ENCODE measurements at regions not wholly inside any gene's neighbourhood (a gene's known extent, or its start where the extent isn't known, plus 50 kb on each side); places are given as distances from the start of the nearest gene placed in this dataset.

GRCh38 chr6:104253236-104253635 lies 606.5 kb downstream of the HACE1 start:
- H3K4me1 ChIP-seq (ENCODE audit: insufficient read depth), result no peaks in the 10 kb centered on the region

GRCh38 chr6:104252276-104252675 lies 607.4 kb downstream of the HACE1 start:
- no peak overlapping the region for H3K4me3 ChIP-seq (ENCODE audit: low read depth, low read length)
- H3K27ac ChIP-seq (ENCODE audit: low read depth), result no peak overlapping the region
- H3K36me3 ChIP-seq (ENCODE audit: insufficient read depth), result no peaks in the 10 kb centered on the region
- DNase-seq (ENCODE audit: extremely low spot score), result no peak
- no peaks in the 10 kb centered on the region for H3K4me1 ChIP-seq (ENCODE audit: insufficient read depth)

More at GRCh38 chr6:104253236-104253635, 606.5 kb downstream of the HACE1 start:
- Histone ChIP-seq H3K36me3 (ENCODE audit: insufficient read depth) (no peaks in the 10 kb centered on the region), H3K27ac (ENCODE audit: low read depth) (no peak overlapping the region), H3K4me3 (ENCODE audit: low read depth, low read length) (no peak overlapping the region)
- 43% methylated on average over 3 of the region's 3 CpGs for WGBS
- no peak for DNase-seq (ENCODE audit: extremely low spot score)

DNA sequence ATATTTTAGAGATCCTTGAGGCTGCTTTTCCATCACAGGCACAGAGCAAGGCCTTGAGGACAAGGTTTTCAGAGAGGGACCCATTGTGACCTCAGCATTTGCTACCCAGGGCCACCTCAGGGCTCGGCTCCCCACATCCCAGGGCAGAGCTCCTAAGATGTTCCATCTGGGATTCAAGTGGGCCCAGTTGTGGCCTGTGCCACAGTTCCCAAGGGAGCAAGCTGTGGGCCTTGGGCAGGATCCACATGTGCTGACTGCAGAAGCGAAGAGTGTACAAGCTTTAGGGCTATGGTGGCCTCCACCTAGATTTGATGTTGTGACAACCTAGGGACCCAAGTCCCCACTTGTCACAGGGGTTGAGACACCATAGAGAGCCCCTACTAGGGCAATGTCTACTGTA lies 608.1 kb downstream of the HACE1 start:
- no peak for DNase-seq (ENCODE audit: extremely low spot score)
- no peaks in the 10 kb centered on the region for H3K4me1 ChIP-seq (ENCODE audit: insufficient read depth)
- WGBS, result 95% methylated on average over 2 of the region's 2 CpGs
- no peaks in the 10 kb centered on the region for H3K36me3 ChIP-seq (ENCODE audit: insufficient read depth)
- no peak overlapping the region for H3K4me3 ChIP-seq (ENCODE audit: low read depth, low read length)
- no peak overlapping the region for H3K27ac ChIP-seq (ENCODE audit: low read depth)

- Histone ChIP-seq H3K36me3 (ENCODE audit: insufficient read depth) (no peaks in the 10 kb centered on the region), H3K27ac (ENCODE audit: low read depth) (no peak overlapping the region), H3K4me1 (ENCODE audit: insufficient read depth) (no peaks in the 10 kb centered on the region), H3K4me3 (ENCODE audit: low read depth, low read length) (no peak overlapping the region)
- DNase-seq (ENCODE audit: extremely low spot score), result no peak
- 84% methylated on average over 2 of the region's 2 CpGs for WGBS
These were observed 618.9 kb downstream of the HACE1 start for GRCh38 chr6:104240865-104241264.

DNA sequence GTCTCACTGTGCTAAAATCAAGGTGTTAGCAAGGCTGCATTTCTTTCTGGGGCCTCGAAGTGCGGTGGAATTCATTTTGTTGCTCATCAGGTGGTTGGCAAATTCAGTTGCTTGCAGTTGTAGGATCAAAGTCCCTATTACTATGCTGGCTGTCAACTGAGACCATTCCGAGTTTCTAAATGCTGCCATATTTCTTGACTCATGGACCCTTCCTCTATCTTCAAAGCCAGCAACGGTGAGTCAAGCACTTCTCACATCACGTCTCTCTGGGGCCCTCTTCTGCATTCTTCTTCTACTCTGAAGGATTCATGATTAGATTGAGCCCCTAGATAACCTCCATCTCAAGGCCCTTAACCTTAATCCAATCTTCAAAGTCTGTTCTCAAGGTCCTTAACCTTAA lies 619.7 kb downstream of the HACE1 start:
- H3K27ac ChIP-seq (ENCODE audit: low read depth), result no peak overlapping the region
- no peak for DNase-seq (ENCODE audit: extremely low spot score)
- no peaks in the 10 kb centered on the region for H3K36me3 ChIP-seq (ENCODE audit: insufficient read depth)
- 76% methylated on average over 5 of the region's 5 CpGs for WGBS
- H3K4me3 ChIP-seq (ENCODE audit: low read depth, low read length), result no peak overlapping the region
- no peaks in the 10 kb centered on the region for H3K4me1 ChIP-seq (ENCODE audit: insufficient read depth)

- H3K27ac ChIP-seq (ENCODE audit: low read depth), result no peak overlapping the region
- DNase-seq (ENCODE audit: extremely low spot score), result no peak
- H3K4me1 ChIP-seq (ENCODE audit: insufficient read depth), result no peaks in the 10 kb centered on the region
- 89% methylated on average over 3 of the region's 3 CpGs for WGBS
- H3K36me3 ChIP-seq (ENCODE audit: insufficient read depth), result no peaks in the 10 kb centered on the region
- no peak overlapping the region for H3K4me3 ChIP-seq (ENCODE audit: low read depth, low read length)
These were observed 630.7 kb downstream of the HACE1 start for GRCh38 chr6:104229057-104229456.

DNA sequence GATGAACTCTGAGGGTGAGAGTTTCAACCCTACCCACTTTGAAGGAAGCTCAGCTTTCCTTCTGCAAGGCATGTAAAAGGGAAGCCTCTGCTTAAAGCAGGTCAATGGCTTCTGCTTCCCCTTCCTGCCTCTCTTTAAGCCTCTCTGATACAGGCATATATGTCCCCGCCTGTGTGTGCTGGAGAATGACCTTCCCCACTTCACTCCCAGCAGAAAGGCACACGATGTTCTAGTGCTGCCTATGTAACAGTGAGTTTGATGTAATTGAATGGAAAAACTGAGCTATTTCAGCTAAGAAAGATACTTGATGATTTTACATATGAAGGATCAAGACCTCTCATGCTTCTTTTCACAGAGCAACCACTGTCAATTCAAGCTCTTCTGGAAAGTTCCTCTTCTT lies 632.2 kb downstream of the HACE1 start:
- Histone ChIP-seq H3K36me3 (ENCODE audit: insufficient read depth) (no peaks in the 10 kb centered on the region), H3K4me1 (ENCODE audit: insufficient read depth) (no peaks in the 10 kb centered on the region), H3K4me3 (ENCODE audit: low read depth, low read length) (no peak overlapping the region), H3K27ac (ENCODE audit: low read depth) (no peak overlapping the region)
- no peak for DNase-seq (ENCODE audit: extremely low spot score)
- 51% methylated on average over 2 of the region's 2 CpGs for WGBS

- 49% methylated on average over 4 of the region's 4 CpGs for WGBS
- H3K27ac ChIP-seq (ENCODE audit: low read depth), result no peak overlapping the region
These were observed 632.8 kb downstream of the HACE1 start for GRCh38 chr6:104226790-104227446.

GRCh38 chr6:104218116-104218515 lies 641.6 kb downstream of the HACE1 start:
- no peak for DNase-seq (ENCODE audit: extremely low spot score)
- 35% methylated on average over 3 of the region's 3 CpGs for WGBS
- H3K36me3 ChIP-seq (ENCODE audit: insufficient read depth), result no peaks in the 10 kb centered on the region

More at GRCh38 chr6:104226790-104227446, 632.8 kb downstream of the HACE1 start:
- no peaks in the 10 kb centered on the region for H3K36me3 ChIP-seq (ENCODE audit: insufficient read depth)
- H3K4me1 ChIP-seq (ENCODE audit: insufficient read depth), result no peaks in the 10 kb centered on the region
- no peak overlapping the region for H3K4me3 ChIP-seq (ENCODE audit: low read depth, low read length)
- no peak for DNase-seq (ENCODE audit: extremely low spot score)

GRCh38 chr6:104214901-104215300 lies 644.8 kb downstream of the HACE1 start:
- WGBS, result 22% methylated on average over 3 of the region's 3 CpGs
- no peak for DNase-seq (ENCODE audit: extremely low spot score)
- Histone ChIP-seq H3K36me3 (ENCODE audit: insufficient read depth) (no peaks in the 10 kb centered on the region), H3K27ac (ENCODE audit: low read depth) (no peak overlapping the region), H3K4me3 (ENCODE audit: low read depth, low read length) (no peak overlapping the region), H3K4me1 (ENCODE audit: insufficient read depth) (no peaks in the 10 kb centered on the region)

More at GRCh38 chr6:104218116-104218515, 641.6 kb downstream of the HACE1 start:
- Histone ChIP-seq H3K27ac (ENCODE audit: low read depth) (no peak overlapping the region), H3K4me3 (ENCODE audit: low read depth, low read length) (no peak overlapping the region), H3K4me1 (ENCODE audit: insufficient read depth) (no peaks in the 10 kb centered on the region)

GRCh38 chr6:104212977-104213668 lies 646.6 kb downstream of the HACE1 start:
- H3K4me3 ChIP-seq (ENCODE audit: low read depth, low read length), result no peak overlapping the region
- 82% methylated on average over 1 of the region's 1 CpG for WGBS
- no peaks in the 10 kb centered on the region for H3K4me1 ChIP-seq (ENCODE audit: insufficient read depth)
- no peak overlapping the region for H3K27ac ChIP-seq (ENCODE audit: low read depth)
- no peak for DNase-seq (ENCODE audit: extremely low spot score)
- H3K36me3 ChIP-seq (ENCODE audit: insufficient read depth), result no peaks in the 10 kb centered on the region

DNA sequence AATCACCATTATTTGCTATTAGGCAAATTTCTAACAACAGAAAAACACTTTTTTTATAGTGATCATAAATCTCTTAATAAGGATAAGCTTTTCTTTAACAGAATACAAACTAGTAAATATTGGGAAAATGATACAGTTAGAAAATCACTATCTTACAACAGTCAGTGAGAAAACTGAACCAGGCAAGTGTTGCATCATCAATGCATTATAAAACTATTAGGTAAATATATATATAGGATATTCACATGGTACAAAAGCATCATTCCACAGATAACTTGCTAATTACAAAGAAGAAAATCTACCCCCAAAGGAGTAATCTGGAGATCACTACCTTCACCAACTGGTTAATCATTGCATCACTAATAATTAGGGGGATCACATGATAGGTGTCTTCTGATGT lies 652.1 kb downstream of the HACE1 start:
- no peak overlapping the region for H3K4me3 ChIP-seq (ENCODE audit: low read depth, low read length)
- peaks cover 1% of the 10 kb centered on the region for H3K36me3 ChIP-seq (ENCODE audit: insufficient read depth)
- H3K27ac ChIP-seq (ENCODE audit: low read depth), result no peak overlapping the region
- no peak for DNase-seq (ENCODE audit: extremely low spot score)
- H3K4me1 ChIP-seq (ENCODE audit: insufficient read depth), result no peaks in the 10 kb centered on the region

DNA sequence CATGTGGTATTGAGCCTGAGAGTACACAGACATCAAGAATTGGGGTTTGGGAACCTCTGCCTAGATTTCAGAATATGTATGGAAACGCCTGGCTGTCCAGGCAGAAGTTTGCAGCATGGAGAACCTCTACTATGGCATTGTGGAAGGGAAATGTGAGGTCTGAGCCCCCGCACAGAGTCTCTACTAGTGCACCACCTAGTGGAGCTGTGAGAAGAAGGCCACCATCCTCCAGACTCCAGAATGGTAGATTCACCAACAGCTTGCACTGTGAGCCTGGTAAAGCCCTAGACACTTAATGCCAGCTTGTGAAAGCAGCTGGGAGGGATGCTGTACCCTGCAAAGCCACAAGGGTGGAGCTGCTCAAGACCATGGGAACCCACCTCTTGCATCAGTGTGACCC lies 658.2 kb downstream of the HACE1 start:
- Histone ChIP-seq H3K4me3 (ENCODE audit: low read depth, low read length) (no peak overlapping the region), H3K4me1 (ENCODE audit: insufficient read depth) (no peaks in the 10 kb centered on the region)
- 82% methylated on average over 2 of the region's 2 CpGs for WGBS

DNA sequence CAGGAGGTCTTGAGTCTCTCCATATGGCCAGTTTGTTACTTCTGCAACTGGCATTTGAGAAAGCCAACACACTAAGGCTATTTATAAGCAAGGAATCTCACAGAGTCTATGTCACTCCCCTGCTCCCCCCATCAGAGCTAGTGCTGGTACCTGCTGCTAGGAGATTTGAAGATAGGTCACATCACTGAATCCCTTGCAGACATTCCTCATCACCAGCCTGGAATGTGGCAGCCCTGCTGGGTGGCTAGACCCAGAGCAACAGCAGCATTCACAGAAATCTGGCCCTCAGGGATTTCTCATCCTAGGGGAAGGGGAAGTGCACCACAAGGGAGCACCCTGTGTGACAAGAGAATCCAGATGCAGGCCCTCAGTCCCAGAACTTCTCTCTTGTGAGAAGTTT lies 672.1 kb downstream of the HACE1 start:
- H3K36me3 ChIP-seq (ENCODE audit: insufficient read depth), result no peaks in the 10 kb centered on the region
- H3K4me1 ChIP-seq (ENCODE audit: insufficient read depth), result no peaks in the 10 kb centered on the region
- H3K27ac ChIP-seq (ENCODE audit: low read depth), result no peak overlapping the region
- no peak for DNase-seq (ENCODE audit: extremely low spot score)
- no peak overlapping the region for H3K4me3 ChIP-seq (ENCODE audit: low read depth, low read length)

More for the DNA sequence above, 658.2 kb downstream of the HACE1 start:
- Histone ChIP-seq H3K27ac (ENCODE audit: low read depth) (no peak overlapping the region), H3K36me3 (ENCODE audit: insufficient read depth) (peaks cover 1% of the 10 kb centered on the region)
- no peak for DNase-seq (ENCODE audit: extremely low spot score)
